ENCODE measurements at regions not wholly inside any gene's neighbourhood (a gene's known extent, or its start where the extent isn't known, plus 50 kb on each side); places are given as distances from the start of the nearest gene placed in this dataset.

DNA sequence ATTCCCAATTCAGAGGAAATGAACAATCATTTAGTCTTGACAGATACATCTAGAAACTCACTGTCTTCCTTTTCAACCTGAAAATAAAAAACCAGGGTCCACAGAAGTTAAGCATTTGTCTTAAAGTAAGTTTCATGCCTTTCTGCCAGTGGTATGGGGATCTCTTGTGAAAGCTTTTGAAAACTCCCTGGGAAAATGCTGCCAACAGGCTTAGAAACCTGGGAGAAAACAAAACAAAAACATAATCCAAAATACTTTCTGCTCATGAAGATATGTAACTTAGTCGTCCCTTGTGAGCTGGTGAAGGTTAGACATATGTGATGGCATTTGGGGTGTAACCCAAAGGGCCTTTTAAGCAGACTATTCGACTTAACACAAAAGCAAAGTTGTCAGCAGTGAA, 66.4 kb upstream of the ZNF438 start:
- DNase-seq (ENCODE audit: low spot score), result no peak
- TF ChIP-seq, protein P1, sequence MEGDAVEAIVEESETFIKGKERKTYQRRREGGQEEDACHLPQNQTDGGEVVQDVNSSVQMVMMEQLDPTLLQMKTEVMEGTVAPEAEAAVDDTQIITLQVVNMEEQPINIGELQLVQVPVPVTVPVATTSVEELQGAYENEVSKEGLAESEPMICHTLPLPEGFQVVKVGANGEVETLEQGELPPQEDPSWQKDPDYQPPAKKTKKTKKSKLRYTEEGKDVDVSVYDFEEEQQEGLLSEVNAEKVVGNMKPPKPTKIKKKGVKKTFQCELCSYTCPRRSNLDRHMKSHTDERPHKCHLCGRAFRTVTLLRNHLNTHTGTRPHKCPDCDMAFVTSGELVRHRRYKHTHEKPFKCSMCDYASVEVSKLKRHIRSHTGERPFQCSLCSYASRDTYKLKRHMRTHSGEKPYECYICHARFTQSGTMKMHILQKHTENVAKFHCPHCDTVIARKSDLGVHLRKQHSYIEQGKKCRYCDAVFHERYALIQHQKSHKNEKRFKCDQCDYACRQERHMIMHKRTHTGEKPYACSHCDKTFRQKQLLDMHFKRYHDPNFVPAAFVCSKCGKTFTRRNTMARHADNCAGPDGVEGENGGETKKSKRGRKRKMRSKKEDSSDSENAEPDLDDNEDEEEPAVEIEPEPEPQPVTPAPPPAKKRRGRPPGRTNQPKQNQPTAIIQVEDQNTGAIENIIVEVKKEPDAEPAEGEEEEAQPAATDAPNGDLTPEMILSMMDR (IDR thresholded peaks at IDR 0.05; ENCODE audit: extremely low read depth, insufficient read depth, missing control alignments), result no peak
- in situ Hi-C loops (cut with MboI; ENCODE audit: low pct_unique_long_range_greater_than_20kb, low sequenced_read_pairs, unreplicated experiment), result no loop called here

DNA sequence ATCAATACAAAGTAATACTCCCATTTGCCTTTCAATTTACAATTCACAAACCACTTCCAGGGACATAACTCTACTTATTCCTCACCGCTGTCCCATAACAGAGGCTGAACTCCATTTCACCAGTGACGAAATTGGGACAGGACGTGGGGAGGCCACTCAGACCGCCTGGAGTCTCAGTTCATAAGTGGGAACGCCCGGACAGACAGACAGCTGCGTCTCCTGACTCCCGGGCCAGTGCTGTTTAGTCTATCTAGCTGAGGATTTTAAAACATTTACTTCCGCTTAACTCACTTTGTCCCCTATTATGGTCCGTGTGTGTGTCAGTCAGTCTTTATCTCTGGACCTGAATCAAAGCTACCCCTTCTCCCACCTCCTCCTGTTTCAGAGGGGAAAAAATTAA, 67.4 kb upstream of the ZNF438 start:
- no peak for DNase-seq (ENCODE audit: low spot score)

DNA sequence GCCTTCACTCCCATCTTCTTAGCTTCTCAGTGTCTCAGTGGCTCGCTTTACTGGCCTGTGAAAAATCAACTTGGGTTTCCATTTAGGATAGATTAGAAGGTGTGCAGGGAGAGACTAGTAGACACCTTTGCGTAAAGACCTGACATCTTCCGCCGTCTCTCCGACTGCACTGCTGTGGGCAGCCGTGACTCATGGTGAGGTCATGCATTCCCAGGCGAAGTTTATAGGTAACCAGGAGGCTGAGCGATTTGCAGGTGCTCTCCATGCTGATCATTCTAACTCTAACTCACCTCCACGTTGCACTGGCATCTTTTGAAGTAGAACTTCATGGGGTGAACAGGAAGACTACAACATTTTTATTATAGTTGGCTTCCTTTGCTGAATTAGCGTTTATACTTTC, 68.0 kb upstream of the ZNF438 start:
- no peak for DNase-seq (ENCODE audit: low spot score)
- TF ChIP-seq, protein P1 (IDR thresholded peaks at IDR 0.05; ENCODE audit: extremely low read depth, insufficient read depth, missing control alignments), result no peak
- in situ Hi-C loops (cut with MboI; ENCODE audit: low pct_unique_long_range_greater_than_20kb, low sequenced_read_pairs, unreplicated experiment), result no loop called here

More for the DNA sequence above, 67.4 kb upstream of the ZNF438 start:
- TF ChIP-seq, protein P1 (IDR thresholded peaks at IDR 0.05; ENCODE audit: extremely low read depth, insufficient read depth, missing control alignments), result no peak
- in situ Hi-C loops (cut with MboI; ENCODE audit: low pct_unique_long_range_greater_than_20kb, low sequenced_read_pairs, unreplicated experiment), result no loop called here

DNA sequence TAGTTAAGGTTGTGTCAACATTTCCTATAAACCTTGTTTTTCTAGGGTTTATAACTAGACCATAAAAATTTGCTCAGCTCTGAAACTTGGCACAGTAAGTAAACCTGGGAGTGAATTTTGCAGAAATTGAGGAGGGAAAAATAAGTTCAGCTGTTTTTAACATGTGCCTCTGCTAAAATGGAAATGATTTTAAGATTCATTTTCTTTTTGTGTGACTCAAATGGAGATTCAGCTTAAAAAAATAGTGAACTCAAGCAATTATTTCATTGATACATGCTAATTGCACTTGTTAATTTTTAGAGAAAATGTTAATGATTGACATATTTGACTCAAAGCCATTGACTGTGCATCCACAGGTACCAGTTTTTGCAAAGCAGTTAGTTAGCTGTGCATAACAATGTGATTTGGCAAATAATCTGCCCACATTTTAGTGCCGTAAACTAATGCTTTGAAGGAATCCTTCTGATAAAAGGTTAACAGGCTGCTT, 68.5 kb upstream of the ZNF438 start:
- in situ Hi-C loops (cut with MboI; ENCODE audit: low pct_unique_long_range_greater_than_20kb, low sequenced_read_pairs, unreplicated experiment), result no loop called here
- no peak for DNase-seq (ENCODE audit: low spot score)
- TF ChIP-seq, protein P1 (IDR thresholded peaks at IDR 0.05; ENCODE audit: extremely low read depth, insufficient read depth, missing control alignments), result no peak

DNA sequence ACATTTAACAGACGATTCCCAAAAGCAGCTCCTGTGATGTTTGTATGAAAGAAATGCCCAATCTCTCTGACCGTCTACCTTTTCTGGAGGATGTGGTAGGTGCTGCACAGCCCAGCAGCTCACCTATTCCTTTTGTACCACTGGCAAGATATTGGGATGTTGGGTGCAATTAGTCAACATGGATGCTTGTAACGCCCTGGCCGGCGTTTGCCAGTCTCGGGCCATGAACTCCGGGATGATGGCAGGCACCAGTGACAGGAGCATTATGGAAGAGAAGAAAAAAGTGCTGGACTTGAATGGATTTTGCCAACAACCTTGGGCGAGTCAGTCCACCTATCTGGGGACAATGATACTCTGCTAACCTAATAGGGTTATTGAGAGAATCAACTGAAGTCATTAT, 69.0 kb upstream of the ZNF438 start:
- DNase-seq (ENCODE audit: low spot score), result no peak
- TF ChIP-seq, protein P1 (IDR thresholded peaks at IDR 0.05; ENCODE audit: extremely low read depth, insufficient read depth, missing control alignments), result no peak
- in situ Hi-C loops (cut with MboI; ENCODE audit: low pct_unique_long_range_greater_than_20kb, low sequenced_read_pairs, unreplicated experiment), result no loop called here

DNA sequence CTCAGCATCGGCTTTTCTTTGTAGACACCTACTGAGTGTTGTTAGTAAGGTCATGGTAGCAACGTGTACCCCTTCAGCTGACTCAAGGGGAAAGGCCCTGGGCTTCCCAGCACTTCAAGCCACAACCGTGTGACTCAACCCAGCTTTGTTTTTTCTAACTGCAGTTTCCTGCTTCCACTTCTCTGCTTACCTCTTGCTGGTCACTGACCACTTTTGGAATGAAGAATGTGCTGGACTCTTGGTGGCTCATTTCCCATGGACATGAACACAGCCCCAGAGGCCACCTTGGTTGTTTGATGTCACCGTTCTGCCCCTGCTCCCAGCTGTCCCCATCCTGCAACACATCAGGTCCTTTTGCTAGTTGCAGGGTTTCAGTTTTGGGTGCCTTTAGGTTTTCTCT, 69.5 kb upstream of the ZNF438 start:
- peak; percentile 37 for DNase-seq (ENCODE audit: low spot score)
- in situ Hi-C loops (cut with MboI; ENCODE audit: low pct_unique_long_range_greater_than_20kb, low sequenced_read_pairs, unreplicated experiment), result no loop called here
- TF ChIP-seq, protein P1 (IDR thresholded peaks at IDR 0.05; ENCODE audit: extremely low read depth, insufficient read depth, missing control alignments), result no peak

DNA sequence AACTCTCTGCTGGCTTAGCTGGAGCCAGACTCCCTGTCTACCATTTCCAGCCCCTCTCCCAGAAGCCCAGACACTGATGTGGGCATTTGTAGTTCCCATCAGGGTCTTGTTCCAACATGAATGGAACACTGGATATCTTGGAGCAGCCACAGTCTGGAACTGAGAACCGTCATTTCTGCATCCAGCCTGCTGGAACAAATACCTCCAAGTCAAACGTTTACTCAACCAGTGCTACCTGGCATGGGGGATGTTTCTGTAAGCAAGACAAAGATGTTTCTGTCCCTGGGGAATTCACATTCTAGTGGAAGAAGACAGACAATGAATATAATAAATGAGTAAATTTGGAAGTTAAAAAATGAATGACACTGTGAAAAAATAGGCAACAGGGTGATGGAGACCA, 70.8 kb upstream of the ZNF438 start:
- no peak for DNase-seq (ENCODE audit: low spot score)
- in situ Hi-C loops (cut with MboI; ENCODE audit: low pct_unique_long_range_greater_than_20kb, low sequenced_read_pairs, unreplicated experiment), result no loop called here
- TF ChIP-seq, protein P1 (IDR thresholded peaks at IDR 0.05; ENCODE audit: extremely low read depth, insufficient read depth, missing control alignments), result no peak

All from GM13977 (cell line).